Endodermal cell (in vitro differentiated cells): ENCODE measurements at regions not wholly inside any gene's neighbourhood (a gene's known extent, or its start where the extent isn't known, plus 50 kb on each side); places are given as distances from the start of the nearest gene placed in this dataset.

Experiments used
- DNase-seq: peaks from one replicate; pipeline ENCODE4 v3.0.0-alpha.2; 2017
- H3K27ac ChIP-seq: 2 replicates; pipeline ENCODE4 v1.5.1; 2013; ENCODE audit warnings: mild to moderate bottlenecking, low read depth, low read length, moderate library complexity
- H3K27me3 ChIP-seq: 2 replicates; pipeline ENCODE4 v1.6.1; 2013; ENCODE audit warnings: mild to moderate bottlenecking, low read length, moderate library complexity; ENCODE audit not compliant: insufficient read depth, control insufficient read depth, poor library complexity, severe bottlenecking
- H3K36me3 ChIP-seq: 2 replicates; pipeline ENCODE4 v1.7.0; 2013; ENCODE audit warnings: mild to moderate bottlenecking, low read length, moderate library complexity; ENCODE audit not compliant: control insufficient read depth, insufficient read depth
- H3K4me1 ChIP-seq: one replicate; pipeline ENCODE4 v1.7.0; 2013; ENCODE audit warnings: low read length; ENCODE audit not compliant: control insufficient read depth, insufficient read depth
- H3K4me3 ChIP-seq: 2 replicates; pipeline ENCODE4 v1.5.1; 2013; ENCODE audit warnings: mild to moderate bottlenecking, low read length, moderate library complexity
- H3K9ac ChIP-seq: 2 replicates; pipeline ENCODE4 v1.6.1; 2013; ENCODE audit warnings: mild to moderate bottlenecking, low read length, moderate library complexity; ENCODE audit not compliant: poor library complexity, severe bottlenecking; ENCODE audit errors: extremely low read depth
- H3K9me3 ChIP-seq: 2 replicates; pipeline ENCODE4 v1.6.1; 2013; ENCODE audit warnings: mild to moderate bottlenecking, low read length, moderate library complexity; ENCODE audit not compliant: control insufficient read depth
- H3K27ac Mint-ChIP-seq: 2 replicates; pipeline ENCODE4 v1.8.0; 2020; ENCODE audit warnings: mixed read lengths
- H3K27me3 Mint-ChIP-seq: 2 replicates; pipeline ENCODE4 v1.8.0; 2021; ENCODE audit warnings: mild to moderate bottlenecking, mixed read lengths; ENCODE audit not compliant: insufficient read depth
- H3K36me3 Mint-ChIP-seq: 2 replicates; pipeline ENCODE4 v1.8.0; 2020; ENCODE audit warnings: low read depth, mixed read lengths
- H3K4me1 Mint-ChIP-seq: 2 replicates; pipeline ENCODE4 v1.8.0; 2020; ENCODE audit warnings: mixed read lengths
- H3K4me3 Mint-ChIP-seq: 2 replicates; pipeline ENCODE4 v1.8.0; 2020; ENCODE audit warnings: mild to moderate bottlenecking, moderate library complexity, mixed read lengths
- H3K9me3 Mint-ChIP-seq: 2 replicates; pipeline ENCODE4 v1.8.0; 2020; ENCODE audit warnings: mild to moderate bottlenecking, mixed read lengths
- CTCF ChIP-seq: fragments of 200-600 bp; sonication (generic); conservative IDR thresholded peaks from 2 replicates; pipeline ENCODE4 v1.5.0; 2021; ENCODE audit warnings: antibody characterized with exemption, mild to moderate bottlenecking
- WGBS, 2 experiments: methylation state at CpG; one replicate each; pipeline versions ENCODE4 v1.1.5 to v1.1.7; 2013; ENCODE audit warnings: missing lambda C conversion rate in 2 of 2, mixed read lengths in 1 of 2; ENCODE audit not compliant: insufficient coverage in 1 of 2, insufficient read length in 1 of 2; 5-methylcytosine and 5-hydroxymethylcytosine counted together

GRCh38 chr16:35409503-35409902, 1950.1 kb downstream of the TP53TG3F start:
- no peaks in the 10 kb centered on the region for H3K27me3 Mint-ChIP-seq
- WGBS, 2 experiments = no CpG with 5 or more reads among the region's 1 CpG
- peaks cover 82% of the 10 kb centered on the region for H3K9me3 Mint-ChIP-seq

GRCh38 chr16:35410438-35410837, 1951.0 kb downstream of the TP53TG3F start:
- Histone ChIP-seq H3K9ac (no peak overlapping the region), H3K9me3 (peaks cover 86% of the 10 kb centered on the region), H3K4me1 (no peaks in the 10 kb centered on the region), H3K4me3 (no peak overlapping the region), H3K27me3 (no peaks in the 10 kb centered on the region), H3K27ac (no peak overlapping the region), H3K36me3 (no peaks in the 10 kb centered on the region)
- Mint-ChIP-seq H3K4me3 (no peak overlapping the region), H3K36me3 (peaks cover 2% of the 10 kb centered on the region), H3K27ac (no peak overlapping the region), H3K9me3 (peaks cover 88% of the 10 kb centered on the region), H3K4me1 (no peaks in the 10 kb centered on the region), H3K27me3 (no peaks in the 10 kb centered on the region)
- TF ChIP-seq CTCF = no peak
- DNase-seq = no peak

More at GRCh38 chr16:35409503-35409902, 1950.1 kb downstream of the TP53TG3F start:
- Histone ChIP-seq H3K9ac (no peak overlapping the region), H3K4me1 (no peaks in the 10 kb centered on the region), H3K27ac (no peak overlapping the region), H3K27me3 (no peaks in the 10 kb centered on the region), H3K4me3 (no peak overlapping the region), H3K36me3 (no peaks in the 10 kb centered on the region), H3K9me3 (peaks cover 83% of the 10 kb centered on the region)
- H3K4me3 Mint-ChIP-seq = no peak overlapping the region
- H3K4me1 Mint-ChIP-seq = no peaks in the 10 kb centered on the region
- H3K36me3 Mint-ChIP-seq = peaks cover 2% of the 10 kb centered on the region
- no peak overlapping the region for H3K27ac Mint-ChIP-seq
- no peak for DNase-seq
- no peak for TF ChIP-seq CTCF

- no peak overlapping the region for H3K4me3 Mint-ChIP-seq
- Histone ChIP-seq H3K27ac (no peak overlapping the region), H3K4me3 (no peak overlapping the region), H3K9me3 (peaks cover 85% of the 10 kb centered on the region), H3K9ac (no peak overlapping the region), H3K36me3 (no peaks in the 10 kb centered on the region), H3K27me3 (no peaks in the 10 kb centered on the region), H3K4me1 (no peaks in the 10 kb centered on the region)
- H3K9me3 Mint-ChIP-seq = peaks cover 86% of the 10 kb centered on the region
- DNase-seq = no peak
- WGBS, 2 experiments = 69% methylated on average over 1 of the region's 1 CpG; no CpG with 5 or more reads in 1 of the 2 experiments
- TF ChIP-seq CTCF = no peak
- peaks cover under 1% of the 10 kb centered on the region for H3K36me3 Mint-ChIP-seq
- H3K27me3 Mint-ChIP-seq = no peaks in the 10 kb centered on the region
- H3K27ac Mint-ChIP-seq = no peak overlapping the region
- H3K4me1 Mint-ChIP-seq = no peaks in the 10 kb centered on the region
These were observed 1951.7 kb downstream of the TP53TG3F start for GRCh38 chr16:35411156-35411555.
